BE2C (cell line): ENCODE measurements at regions not wholly inside any gene's neighbourhood (a gene's known extent, or its start where the extent isn't known, plus 50 kb on each side); places are given as distances from the start of the nearest gene placed in this dataset.
"Not testable (repeated sequence)": the region's sequence is repeated elsewhere in the genome, so short reads cannot be mapped to it uniquely, and the experiment has no call there.

ENCODE experiments used
- DNase-seq: peaks from one replicate; pipeline ENCODE4 v3.0.0-alpha.2; 2020
- H3K27me3 ChIP-seq: fragments of 250-450 bp; sonication (Bioruptor Pico); 2 replicates; pipeline ENCODE4 v1.5.1; 2020; ENCODE audit warnings: mild to moderate bottlenecking
- H3K36me3 ChIP-seq: fragments of 250-450 bp; sonication (Bioruptor Pico); 2 replicates; pipeline ENCODE4 v1.5.1; 2020; ENCODE audit warnings: mild to moderate bottlenecking
- H3K4me1 ChIP-seq: fragments of 250-450 bp; sonication (Bioruptor Pico); 2 replicates; pipeline ENCODE4 v1.5.1; 2020
- H3K4me3 ChIP-seq: 2 replicates; pipeline ENCODE4 v1.5.1; 2011; ENCODE audit warnings: low read depth, low read length
- H3K9me3 ChIP-seq: fragments of 250-450 bp; sonication (Bioruptor Pico); 2 replicates; pipeline ENCODE4 v1.5.1; 2020
- CTCF ChIP-seq: IDR thresholded peaks from 2 replicates; pipeline ENCODE4 v1.5.1; 2012; ENCODE audit warnings: mild to moderate bottlenecking, low read depth, low read length

- not testable (repeated sequence) for H3K36me3 ChIP-seq, H3K9me3 ChIP-seq, H3K27me3 ChIP-seq, DNase-seq, H3K4me3 ChIP-seq, H3K4me1 ChIP-seq
These were observed 50.8 kb upstream of the GRIN2B start for GRCh38 chr12:14032191-14032590.

- Histone ChIP-seq H3K9me3 (no peaks in the 10 kb centered on the region), H3K4me1 (no peaks in the 10 kb centered on the region), H3K4me3 (no peak overlapping the region), H3K36me3 (no peaks in the 10 kb centered on the region), H3K27me3 (no peaks in the 10 kb centered on the region)
- DNase-seq = no peak
- no peak for TF ChIP-seq CTCF
These were observed 62.4 kb upstream of the GRIN2B start for GRCh38 chr12:14043776-14044175.

- no peak overlapping the region for H3K4me3 ChIP-seq
- no peak for TF ChIP-seq CTCF
- H3K9me3 ChIP-seq = no peaks in the 10 kb centered on the region
- DNase-seq = no peak
- no peaks in the 10 kb centered on the region for H3K27me3 ChIP-seq
- no peaks in the 10 kb centered on the region for H3K36me3 ChIP-seq
- H3K4me1 ChIP-seq = no peaks in the 10 kb centered on the region
These were observed 67.6 kb upstream of the GRIN2B start for GRCh38 chr12:14048941-14049545.

- no peaks in the 10 kb centered on the region for H3K9me3 ChIP-seq
- no peaks in the 10 kb centered on the region for H3K36me3 ChIP-seq
- no peaks in the 10 kb centered on the region for H3K27me3 ChIP-seq
- TF ChIP-seq CTCF = no peak
- H3K4me1 ChIP-seq = no peaks in the 10 kb centered on the region
- H3K4me3 ChIP-seq = no peak overlapping the region
- no peak for DNase-seq
These were observed 76.5 kb upstream of the GRIN2B start for GRCh38 chr12:14057895-14058294.

GRCh38 chr12:14058717-14059116 is 77.3 kb upstream of the GRIN2B start:
- no peaks in the 10 kb centered on the region for H3K36me3 ChIP-seq
- no peaks in the 10 kb centered on the region for H3K9me3 ChIP-seq
- DNase-seq = no peak

GRCh38 chr12:14059548-14059947 is 78.1 kb upstream of the GRIN2B start:
- no peaks in the 10 kb centered on the region for H3K9me3 ChIP-seq
- H3K4me3 ChIP-seq = no peak overlapping the region
- no peak for DNase-seq
- H3K4me1 ChIP-seq = no peaks in the 10 kb centered on the region
- TF ChIP-seq CTCF = no peak
- no peaks in the 10 kb centered on the region for H3K36me3 ChIP-seq
- H3K27me3 ChIP-seq = no peaks in the 10 kb centered on the region

More at GRCh38 chr12:14058717-14059116, 77.3 kb upstream of the GRIN2B start:
- H3K27me3 ChIP-seq = no peaks in the 10 kb centered on the region
- no peaks in the 10 kb centered on the region for H3K4me1 ChIP-seq
- no peak for TF ChIP-seq CTCF
- H3K4me3 ChIP-seq = no peak overlapping the region

- Histone ChIP-seq H3K4me1 (no peaks in the 10 kb centered on the region), H3K27me3 (no peaks in the 10 kb centered on the region), H3K9me3 (no peaks in the 10 kb centered on the region), H3K4me3 (no peak overlapping the region), H3K36me3 (no peaks in the 10 kb centered on the region)
- DNase-seq = no peak
- TF ChIP-seq CTCF = no peak
These were observed 84.2 kb upstream of the GRIN2B start for GRCh38 chr12:14065616-14066015.
